ENCODE measurements at regions not wholly inside any gene's neighbourhood (a gene's known extent, or its start where the extent isn't known, plus 50 kb on each side); places are given as distances from the start of the nearest gene placed in this dataset.

DNA sequence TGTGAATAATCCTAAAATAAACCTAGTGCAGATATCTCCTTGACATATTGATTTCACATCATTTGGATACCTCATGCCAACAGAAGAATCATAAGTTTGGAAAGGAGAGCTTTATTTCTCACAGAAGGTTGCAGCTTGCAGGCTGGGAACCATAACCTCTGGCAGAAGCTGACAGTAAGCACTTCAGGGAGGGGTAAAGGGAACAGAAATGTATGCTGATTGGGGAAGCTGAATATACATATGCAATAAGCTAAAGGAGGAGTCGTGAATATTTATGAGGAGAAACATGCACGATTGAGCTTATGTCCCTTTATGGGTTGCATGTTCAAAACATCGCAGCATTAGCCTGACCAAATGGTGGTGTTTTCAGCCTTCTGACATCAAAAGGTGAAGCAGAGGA is 814.5 kb downstream of the TBC1D22A start:
- no peak for DNase-seq

DNA sequence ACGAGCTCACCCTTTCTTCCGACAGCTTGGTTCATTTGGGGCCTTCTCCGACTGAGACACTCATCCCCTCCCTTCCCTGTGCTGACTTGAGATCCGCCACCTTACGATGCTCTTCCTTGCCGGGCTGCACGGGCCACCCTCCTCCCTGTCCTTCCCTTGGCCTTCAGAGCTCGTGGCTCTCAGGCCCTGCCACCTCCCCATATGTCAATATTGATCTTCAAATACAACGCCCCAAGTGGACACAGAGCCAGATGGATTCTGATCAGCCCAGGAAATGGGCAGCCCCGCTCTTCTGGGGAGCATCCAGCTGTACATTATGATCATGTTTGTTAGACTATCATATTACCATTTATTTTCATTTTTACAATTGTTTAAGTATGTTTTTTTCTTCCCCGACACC is 812.8 kb downstream of the TBC1D22A start:
- no peak for DNase-seq

DNA sequence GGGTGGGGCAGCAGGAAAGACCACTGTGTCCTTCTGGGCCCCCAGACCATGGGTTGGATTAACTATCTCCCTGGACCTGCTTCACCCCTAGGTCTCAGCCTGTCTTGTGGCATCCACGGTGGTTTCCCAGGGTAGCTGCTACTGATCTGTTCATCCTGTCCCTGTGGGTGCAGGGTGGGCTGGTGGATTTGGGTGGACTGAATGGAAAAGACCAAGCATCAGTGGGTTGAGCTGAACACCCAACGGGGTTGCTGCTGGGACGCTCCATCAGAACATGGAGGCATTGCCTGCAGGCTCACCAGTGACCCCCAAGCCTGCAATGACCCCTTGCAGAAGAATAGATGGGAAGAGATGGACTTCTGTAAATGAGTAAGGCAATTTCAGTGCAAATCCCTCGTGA is 812.1 kb downstream of the TBC1D22A start:
- no peak for DNase-seq

DNA sequence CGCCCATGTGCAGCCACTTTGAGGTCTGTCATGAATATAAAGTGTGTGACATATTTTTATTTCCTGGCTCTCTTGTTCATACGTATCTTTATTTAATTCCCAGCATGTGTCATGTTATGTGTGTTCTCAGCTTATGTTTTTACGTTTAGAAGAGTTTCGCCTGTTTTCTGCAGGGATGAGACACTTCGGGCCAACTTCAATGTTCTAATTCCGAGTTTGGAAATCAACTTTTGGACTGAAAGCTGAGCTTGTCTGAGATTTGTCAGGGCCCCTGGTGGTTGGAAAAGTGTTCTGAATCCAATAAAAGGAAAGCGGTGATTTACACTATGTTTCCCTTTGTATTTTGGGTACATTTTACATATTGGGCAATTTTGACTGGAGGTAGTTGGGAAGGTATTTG is 810.7 kb downstream of the TBC1D22A start:
- no peak for DNase-seq

DNA sequence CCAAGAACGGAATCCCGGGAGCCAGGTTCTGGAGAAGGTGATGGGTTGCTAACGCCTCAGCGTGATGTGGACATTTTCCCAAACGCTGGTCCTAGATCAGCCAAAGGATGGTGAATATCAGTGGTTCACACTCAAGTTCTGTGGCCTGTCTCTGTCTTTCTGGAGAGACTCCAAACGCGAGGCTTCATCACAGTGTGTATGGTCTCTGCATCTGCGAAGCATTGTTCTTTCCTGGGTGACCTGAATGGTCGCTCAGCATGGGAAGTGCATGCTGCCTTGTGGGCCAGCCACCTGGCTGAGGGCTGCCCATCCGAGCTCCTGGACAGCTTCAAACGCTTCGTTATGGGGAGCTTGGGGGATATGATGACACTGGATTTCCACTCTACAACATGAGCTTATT is 810.0 kb downstream of the TBC1D22A start:
- DNase-seq: no peak

DNA sequence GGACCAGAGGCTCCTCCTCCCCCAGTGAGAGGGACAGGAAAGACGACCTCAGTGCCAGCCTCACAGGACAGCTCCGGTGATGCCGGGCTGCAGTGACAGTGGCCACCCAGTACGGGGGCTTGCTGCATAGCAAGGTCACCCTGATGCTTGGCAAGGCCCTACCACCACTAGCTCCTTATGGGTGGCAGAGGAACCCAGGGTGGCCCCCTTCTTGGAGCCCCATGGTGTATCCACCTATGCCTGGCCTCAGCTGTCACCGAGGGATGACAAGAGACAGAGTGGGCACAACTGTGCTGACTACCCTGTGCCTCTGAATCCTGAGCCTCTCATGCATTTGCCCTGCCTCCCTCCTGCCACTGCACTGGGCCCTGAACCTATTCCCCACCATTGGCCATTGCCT is 809.2 kb downstream of the TBC1D22A start:
- no peak for DNase-seq

DNA sequence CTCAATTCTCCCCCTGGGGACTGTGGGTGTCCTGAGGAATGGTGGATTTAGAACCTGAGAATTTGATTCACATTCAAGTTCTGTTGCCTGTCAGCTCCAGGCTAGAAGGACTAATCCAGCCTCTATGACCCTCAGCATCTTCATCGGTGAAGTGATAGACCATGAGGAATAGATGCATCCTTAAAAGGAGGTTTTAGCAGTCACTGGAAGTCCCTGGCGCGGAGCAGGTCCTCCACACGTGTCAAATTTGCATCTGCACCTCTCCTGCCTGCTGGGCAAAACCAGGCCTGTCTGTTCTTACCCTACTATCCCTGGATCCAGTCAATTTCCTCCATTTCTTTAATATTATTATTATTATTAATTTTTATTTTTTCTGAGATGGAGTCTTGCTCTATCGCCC is 808.4 kb downstream of the TBC1D22A start:
- DNase-seq: no peak

DNA sequence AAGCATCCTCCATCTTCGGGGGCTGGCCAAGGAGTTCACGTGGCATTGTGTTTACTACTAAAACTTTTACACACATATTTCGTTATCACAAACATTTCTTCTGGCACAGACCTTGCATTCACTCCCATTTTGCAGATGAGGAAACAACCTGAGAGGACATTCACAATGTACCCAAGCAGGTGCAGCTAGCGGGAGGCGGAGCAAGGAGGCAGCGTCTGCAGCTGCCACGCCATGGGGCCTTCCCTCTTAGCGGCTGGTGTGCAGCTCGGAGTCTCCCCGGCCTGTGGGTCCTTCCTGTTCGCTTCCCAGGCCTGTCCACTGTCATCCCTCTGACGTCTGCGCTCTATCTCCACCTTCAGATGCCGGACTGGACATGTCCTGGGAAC is 807.8 kb downstream of the TBC1D22A start:
- no peak for DNase-seq

DNA sequence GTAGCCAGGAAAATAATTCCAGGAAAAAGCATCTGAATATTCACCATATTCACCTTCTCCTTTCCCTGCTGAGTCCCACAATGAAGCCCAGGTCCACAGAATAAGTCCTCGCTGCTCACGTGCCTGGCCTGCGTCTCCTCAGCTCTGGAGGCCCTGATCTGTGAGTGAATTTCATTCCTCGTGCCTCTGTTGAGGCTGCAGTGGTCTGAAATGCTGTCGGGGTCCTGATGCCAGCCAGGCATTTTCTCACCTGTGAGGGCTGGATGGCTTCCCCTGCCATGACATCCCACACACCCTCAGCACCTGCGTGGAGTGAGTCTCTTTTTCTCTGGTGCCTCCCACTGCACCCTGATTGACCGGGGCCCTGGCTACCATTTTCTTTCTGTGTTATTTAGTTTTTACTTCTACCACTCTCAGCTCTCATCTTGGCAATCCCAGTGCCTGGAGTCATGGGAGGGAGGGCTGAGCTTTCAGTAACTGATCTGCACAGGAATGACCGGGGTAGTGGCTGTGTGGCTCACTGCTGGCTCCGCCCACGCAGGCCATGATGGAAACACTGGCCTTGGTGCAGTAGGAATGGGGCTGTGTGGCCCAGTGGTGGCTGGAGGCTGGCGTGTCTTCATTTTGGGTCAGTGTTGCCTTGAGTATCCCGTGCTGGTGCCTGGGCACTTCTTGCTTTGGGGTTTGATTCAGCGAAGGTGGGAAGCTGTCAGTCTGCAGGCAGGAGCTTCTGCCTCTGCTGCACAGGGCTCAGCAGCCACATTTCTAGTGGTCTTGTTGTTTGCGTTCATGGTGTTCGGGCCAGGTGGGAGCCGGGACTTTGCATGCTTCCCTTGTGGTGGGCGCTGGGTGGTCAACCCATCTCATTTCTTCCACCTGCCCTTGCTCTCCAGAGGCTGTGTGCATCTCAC is 807.2 kb downstream of the TBC1D22A start:
- no peak for DNase-seq

DNA sequence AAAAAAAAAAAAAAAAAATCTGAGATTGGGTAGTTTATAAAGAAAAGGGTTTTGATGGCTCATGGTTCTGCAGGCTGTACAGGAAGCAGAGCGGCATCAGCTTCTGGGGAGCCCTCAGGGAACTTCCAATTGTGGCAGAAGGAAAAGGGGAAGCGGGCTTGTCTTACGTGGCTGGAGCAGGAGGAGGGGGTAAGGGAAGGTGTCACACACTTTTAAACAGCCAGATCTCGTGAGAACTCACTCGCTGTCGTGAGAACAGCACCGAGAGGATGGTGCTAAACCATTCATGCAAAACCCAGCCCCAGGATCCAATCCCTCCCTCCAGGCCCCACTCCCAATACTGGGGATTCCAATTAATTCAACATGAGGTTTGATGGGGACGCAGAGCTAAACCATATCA is 806.2 kb downstream of the TBC1D22A start:
- no peak for DNase-seq

DNA sequence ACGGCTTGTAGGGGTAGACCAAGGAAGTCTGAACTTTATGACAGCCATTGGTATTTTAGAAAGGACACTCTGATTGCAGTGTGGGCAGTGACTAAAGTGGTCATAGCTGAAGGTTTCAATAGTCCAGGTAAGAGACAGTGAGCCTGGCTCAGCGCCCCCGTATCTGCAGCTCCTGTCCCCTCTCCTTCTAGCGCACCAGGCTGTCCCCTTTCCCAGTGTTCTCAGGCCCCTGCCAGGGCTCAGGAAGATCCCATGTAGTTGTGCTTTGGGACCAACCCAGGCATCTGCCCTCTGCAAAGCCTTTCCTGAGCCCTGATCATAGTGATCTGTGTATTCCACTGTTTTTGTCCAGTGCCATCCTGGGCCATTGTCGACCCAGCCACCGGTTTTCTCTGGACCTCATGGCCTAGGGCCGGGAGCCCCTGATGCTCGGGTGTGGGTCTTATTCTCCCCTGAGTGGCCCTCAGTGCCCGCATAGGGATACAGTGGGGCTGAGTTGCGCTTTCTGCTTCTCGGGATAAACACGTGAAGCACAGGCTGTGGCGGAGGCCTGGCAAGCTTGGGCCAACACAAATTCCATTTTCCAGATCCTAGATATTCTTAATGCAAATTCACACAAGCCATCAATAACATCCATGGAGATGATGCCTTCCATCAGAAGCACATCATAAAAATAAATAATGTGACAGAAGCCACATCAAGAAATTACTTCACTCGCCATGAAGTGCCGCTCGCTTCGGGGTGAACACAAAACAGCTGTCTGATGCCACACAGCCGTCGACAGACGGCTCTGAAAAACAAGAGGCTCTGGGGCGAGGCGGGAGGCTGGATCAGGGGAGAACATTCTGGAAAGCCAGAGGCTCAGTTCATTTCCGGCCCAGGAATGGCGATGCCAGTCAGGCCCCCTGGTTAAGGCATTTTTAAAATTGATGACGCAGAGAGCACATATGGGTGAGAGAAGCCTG is 805.0 kb downstream of the TBC1D22A start:
- no peak for DNase-seq

DNA sequence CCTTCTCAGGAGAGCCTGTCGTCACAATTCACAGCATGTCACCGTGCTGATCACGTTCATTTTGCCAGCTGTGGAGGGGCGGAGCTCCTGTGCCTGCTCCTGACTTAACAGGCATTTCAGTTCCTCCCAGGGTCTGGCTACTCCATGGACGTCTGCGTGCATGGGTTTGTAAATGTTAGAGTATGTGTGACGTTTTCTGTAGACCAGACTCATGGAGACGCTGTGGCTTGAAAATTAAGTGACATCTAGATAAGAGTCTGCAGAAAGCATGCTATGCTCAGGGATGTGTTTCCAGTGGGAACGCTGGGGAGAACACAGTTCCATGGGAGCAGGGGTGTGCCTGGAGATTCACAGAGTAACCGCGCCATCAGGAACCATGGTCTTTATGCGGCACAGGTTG is 804.0 kb downstream of the TBC1D22A start:
- no peak for DNase-seq

DNA sequence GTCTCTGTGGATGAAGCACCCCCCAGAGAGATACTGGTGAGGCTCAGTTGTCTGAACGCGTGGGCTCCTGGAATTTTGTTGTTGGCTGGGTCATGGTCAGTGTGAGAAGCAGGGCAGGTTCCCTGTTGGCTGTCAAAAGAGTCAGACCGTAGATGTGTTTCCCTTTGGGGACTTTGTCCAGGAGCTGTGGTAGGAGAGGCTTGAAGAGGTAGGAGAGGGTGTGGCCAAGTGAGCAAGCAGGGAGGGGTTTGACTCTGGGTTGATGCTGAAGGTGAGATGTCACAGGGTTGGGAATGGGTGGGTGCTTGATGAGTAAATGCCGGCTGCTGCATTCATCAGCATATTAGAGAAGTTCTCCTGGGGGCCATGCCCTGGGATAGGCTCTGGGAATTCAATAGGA is 803.2 kb downstream of the TBC1D22A start:
- DNase-seq: no peak

DNA sequence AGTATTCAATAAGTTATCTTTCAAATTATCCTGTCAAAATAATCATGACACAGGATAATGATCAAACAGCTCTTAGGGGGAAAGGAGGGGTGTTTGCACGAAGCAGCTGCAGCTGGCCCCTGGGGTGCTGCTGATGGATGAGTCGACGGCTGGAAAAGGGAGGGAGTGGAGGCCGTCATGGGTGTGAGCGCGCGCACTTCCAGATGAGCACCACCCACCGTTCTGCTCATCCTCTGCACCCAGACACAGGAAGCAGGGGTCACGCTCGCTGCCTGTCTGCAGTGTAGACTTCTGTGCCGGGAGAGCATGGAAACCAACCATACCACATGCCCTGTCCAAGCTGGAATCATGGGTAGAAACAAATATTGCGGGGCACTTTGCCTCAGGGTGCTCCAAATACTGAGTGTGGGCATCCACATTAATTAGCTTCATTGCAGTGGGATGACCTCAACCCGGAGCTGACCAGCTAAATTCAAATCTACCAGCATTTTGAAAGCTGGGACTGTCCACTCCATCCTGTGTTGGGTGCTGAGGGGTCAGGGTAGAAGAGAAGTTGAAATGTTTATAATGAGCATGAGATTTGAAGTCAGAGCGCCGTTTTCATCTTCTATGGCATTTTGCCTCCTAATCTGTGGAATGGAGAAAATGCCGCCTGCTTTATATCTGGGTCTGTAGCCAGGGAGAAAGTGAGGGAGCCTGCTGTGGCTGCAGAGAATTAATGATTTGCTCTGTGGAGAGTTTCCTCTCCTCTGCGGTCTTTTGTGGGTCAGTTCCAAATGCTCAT is 802.4 kb downstream of the TBC1D22A start:
- no peak for DNase-seq

DNA sequence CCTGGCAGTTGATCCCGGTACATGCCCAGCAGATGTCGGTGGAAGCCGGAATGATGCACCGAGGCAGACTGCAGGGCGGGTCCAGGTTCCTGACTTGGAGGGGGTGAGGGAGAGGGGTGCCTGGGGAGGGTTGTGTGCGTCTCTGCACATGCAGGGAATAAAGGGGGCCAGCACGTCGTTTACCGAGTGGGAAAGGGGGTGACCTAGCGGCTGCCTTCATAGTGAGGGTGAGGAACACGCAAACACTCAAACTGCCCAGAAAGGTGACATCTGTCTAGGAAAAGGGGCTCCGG is 801.7 kb downstream of the TBC1D22A start:
- DNase-seq: no peak

DNA sequence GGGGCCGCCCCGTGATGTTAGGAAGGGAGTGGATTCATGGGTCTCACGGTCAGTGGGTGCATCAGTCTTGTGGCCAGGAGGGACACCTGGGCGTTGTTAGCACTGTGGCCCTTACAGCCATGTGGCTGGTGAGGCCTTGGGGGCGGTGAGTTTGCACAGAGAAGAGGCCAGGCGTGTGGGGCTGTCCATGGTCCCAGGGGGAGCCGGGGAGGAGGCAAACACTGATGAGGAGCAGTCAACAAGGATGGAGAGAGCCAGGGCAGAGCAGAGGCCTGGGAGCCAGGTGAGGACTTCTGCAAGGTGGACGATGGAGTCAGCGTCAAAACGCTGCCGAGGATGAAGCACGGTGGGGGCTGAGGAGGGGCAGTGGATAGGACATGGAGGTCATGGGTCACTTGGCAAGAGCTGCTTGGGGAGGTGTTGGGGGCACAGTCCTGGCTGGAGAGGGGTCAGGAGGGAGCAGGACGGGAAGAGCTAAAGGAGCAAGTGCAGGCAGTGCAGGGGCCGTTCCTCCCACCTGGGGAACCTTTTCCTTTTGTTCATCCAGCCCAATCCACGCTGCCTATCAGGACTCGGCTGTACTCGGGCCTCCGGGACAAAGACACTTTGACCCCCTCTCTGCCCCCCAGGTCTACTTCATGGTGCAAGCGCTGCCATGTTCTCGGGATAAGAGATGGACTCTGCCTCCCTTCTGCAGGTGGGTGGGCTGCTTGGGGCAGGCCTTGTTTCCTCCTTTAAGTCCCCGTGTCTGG is 801.1 kb downstream of the TBC1D22A start:
- no peak for DNase-seq

DNA sequence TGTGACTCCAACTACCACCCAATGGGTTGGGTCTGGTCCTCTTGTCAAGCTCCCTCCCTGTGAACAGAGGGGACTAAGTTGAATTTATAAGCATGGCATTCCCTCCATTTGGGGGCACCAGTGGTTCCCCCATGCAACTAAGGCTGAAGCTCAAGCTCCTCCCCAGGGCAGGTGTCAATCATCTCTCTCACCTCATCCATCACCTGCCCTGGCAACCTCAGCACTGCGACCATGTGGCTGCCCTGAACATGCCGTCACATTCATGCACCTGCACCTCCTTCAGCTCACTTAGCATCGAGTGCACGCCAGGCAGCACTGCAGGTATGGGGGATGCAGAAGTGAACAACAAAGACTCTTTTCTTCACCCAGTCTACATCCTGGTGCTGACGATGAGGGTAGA is 799.3 kb downstream of the TBC1D22A start:
- no peak for DNase-seq

DNA sequence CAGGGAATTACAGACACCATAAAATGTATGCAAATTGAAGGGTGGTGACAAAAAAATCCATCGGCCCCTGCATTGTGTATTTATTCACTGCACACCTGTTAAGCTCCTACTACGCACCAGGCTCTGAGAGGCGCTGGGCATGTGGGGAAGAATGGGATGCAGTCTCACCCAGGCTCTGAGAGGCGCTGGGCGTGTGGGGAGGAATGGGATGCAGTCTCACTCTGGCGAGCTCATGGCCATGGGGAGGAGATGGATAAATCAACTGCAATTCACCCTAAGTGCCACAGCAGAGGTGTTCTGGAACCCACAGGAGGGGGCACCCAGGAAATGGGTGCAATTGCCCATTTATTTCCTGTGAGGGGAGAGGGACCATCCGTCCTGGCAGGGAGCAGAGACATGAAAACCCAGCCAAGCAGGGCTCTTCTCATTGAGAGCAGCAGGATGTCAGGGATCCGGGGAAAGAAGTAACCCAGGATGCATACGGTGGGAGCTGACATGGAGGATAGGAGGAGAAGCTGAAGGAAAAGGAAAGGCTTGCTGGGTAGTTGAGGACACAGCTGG is 798.7 kb downstream of the TBC1D22A start:
- DNase-seq: no peak

DNA sequence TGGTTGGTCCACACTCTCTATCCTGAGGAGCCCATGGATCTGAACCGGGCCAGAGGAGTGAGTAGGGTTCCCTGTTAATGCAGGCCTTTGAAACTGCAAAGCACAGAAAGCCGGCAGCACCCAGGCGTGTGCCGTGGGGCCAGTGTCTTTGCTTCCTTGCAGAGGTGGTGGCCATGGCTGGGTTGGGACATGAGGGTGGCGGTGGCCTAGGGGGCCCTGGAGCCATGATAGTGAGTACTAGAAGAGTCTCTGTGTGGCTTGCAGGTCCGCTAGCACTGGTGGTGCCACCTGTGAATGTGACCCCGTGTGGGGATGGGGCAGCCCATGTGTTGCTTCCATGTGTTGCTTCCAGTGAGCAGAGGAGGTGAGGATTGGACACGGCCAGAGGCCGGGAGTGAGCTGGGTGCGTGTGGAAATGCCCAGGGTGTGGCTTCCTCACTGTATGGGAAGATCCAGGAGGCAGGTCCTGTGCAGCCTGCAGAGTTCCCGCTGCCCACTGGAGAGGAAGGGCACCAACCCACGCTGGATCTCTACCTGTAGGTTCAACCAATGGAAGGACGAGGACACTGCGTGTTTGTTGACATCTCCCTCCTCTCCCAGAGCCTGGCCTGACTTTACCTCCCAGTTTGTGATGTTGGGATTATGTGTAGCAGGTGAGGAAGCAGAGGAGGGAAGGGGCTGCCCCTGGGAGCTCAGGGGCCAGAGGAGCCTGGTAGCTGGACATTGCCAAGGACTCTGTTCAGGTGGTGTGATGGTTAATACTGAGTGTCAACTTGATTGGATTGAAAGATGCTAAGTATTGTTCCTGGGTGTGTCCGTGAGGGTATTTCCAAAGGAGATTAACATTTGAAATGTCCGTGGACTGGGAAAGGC is 796.6 kb downstream of the TBC1D22A start:
- no peak for DNase-seq

DNA sequence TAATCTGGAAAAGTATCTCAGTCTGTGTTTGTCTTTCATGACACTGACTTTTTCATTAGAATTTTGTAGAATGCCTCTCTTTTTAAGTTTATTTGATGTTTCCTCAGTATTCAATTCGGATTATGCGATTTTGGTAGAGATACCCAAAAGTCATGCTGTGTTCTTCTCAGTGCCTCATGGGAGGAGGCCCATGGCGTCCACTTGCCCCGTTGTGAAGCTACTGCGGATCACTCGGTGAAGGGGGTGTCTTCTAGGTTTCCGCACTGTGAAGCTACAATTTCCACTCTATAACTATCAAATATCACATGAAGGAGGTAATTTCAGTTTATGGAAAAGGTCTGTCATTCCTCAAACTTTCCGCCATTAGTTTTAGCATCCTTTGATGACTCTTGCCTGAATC is 794.0 kb downstream of the TBC1D22A start:
- no peak for DNase-seq

DNA sequence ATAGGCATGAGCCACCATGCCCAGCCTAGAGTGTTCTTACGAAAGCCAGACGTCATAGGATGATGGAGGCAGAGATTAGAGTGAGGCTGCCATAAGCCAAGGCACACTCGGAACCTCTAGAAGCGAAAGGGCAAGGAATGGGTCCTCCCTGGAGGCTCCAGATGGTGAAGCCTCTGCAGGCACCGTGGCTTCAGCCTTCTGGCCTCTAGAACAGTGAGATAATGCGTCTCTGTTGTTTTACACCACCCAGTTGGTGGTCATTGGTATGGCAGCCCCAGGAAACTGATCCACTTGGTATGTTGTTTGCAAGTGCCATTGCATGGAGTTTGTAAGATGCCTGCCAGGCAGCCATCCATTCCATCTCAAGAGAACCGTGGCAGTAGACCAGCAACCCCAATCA is 791.0 kb downstream of the TBC1D22A start:
- no peak for DNase-seq

All from activated naive CD4-positive, alpha-beta T cell treated with anti-CD3 and anti-CD28 coated beads, Interleukin-2, amount 50 U/mL, for 16 hours (primary cell).